ENCODE measurements at regions not wholly inside any gene's neighbourhood (a gene's known extent, or its start where the extent isn't known, plus 50 kb on each side); places are given as distances from the start of the nearest gene placed in this dataset.

- Histone ChIP-seq H3K79me2 (ENCODE audit: control insufficient read depth, insufficient read depth, low read length) (no peaks in the 10 kb centered on the region), H3K4me2 (ENCODE audit: control insufficient read depth, extremely low read depth, insufficient read depth, low read depth, low read length) (peak overlapping the region; percentile 62), H3K27me3 (ENCODE audit: control insufficient read depth, extremely low read depth, insufficient read depth, low read length) (peaks cover 11% of the 10 kb centered on the region), H4K20me1 (ENCODE audit: control insufficient read depth, extremely low read depth, insufficient read depth, low read length) (no peaks in the 10 kb centered on the region), H3K4me3 (ENCODE audit: control insufficient read depth in 2 of 3, extremely low read depth in 1 of 3, insufficient read depth in 2 of 3, low read depth in 1 of 3, low read length in 3 of 3) (no peak overlapping the region), H3K9ac (ENCODE audit: control insufficient read depth, extremely low read depth, insufficient read depth, low read length) (peak overlapping the region; percentile 72), H2AFZ (ENCODE audit: control insufficient read depth, low read length) (no peak overlapping the region), H3K36me3 (ENCODE audit: control insufficient read depth in 2 of 2, extremely low read depth in 1 of 2, insufficient read depth in 2 of 2, low read length in 2 of 2) (no peaks in the 10 kb centered on the region), H3K4me1 (ENCODE audit: control insufficient read depth, extremely low read depth, insufficient read depth, low read length) (peaks cover 23% of the 10 kb centered on the region), H3K9me3 (ENCODE audit: control insufficient read depth, low read depth, low read length) (no peaks in the 10 kb centered on the region), H3K9me1 (ENCODE audit: control insufficient read depth, extremely low read depth, insufficient read depth, low read length) (no peaks in the 10 kb centered on the region), H3K27ac (ENCODE audit: control insufficient read depth, insufficient read depth, low read length) (peak overlapping the region; percentile 90)
- dilution Hi-C loops (cut with MboI; ENCODE audit: extremely low pct_ligation_motif_present, low sequenced_read_pairs) = no loop called here
- no peak for FAIRE-seq
- no peak for TF ChIP-seq EZH2 (IDR thresholded peaks at IDR 0.05; ENCODE audit: low read length)
- no peak for TF ChIP-seq CTCF (optimal IDR thresholded peaks at IDR 0.05 in 1 of 3, IDR thresholded peaks at IDR 0.05 in 1 of 3, conservative IDR thresholded peaks at IDR 0.05 in 1 of 3; ENCODE audit: extremely low read depth in 1 of 3, insufficient read depth in 2 of 3, low read length in 3 of 3)
- DNase-seq (ENCODE audit: low read depth, low spot score) = peak; percentile 98
These were observed 58.3 kb upstream of the SLC6A11 start for GRCh38 chr3:10757821-10758130.

GRCh38 chr3:10758304-10759037 lies 57.6 kb upstream of the SLC6A11 start:
- Histone ChIP-seq H3K27me3 (ENCODE audit: control insufficient read depth, extremely low read depth, insufficient read depth, low read length) (peaks cover 9% of the 10 kb centered on the region), H3K9ac (ENCODE audit: control insufficient read depth, extremely low read depth, insufficient read depth, low read length) (peak overlapping the region; percentile 72), H3K9me1 (ENCODE audit: control insufficient read depth, extremely low read depth, insufficient read depth, low read length) (no peaks in the 10 kb centered on the region), H3K4me3 (ENCODE audit: control insufficient read depth in 2 of 3, extremely low read depth in 1 of 3, insufficient read depth in 2 of 3, low read depth in 1 of 3, low read length in 3 of 3) (no peak overlapping the region), H3K79me2 (ENCODE audit: control insufficient read depth, insufficient read depth, low read length) (no peaks in the 10 kb centered on the region), H3K36me3 (ENCODE audit: control insufficient read depth in 2 of 2, extremely low read depth in 1 of 2, insufficient read depth in 2 of 2, low read length in 2 of 2) (no peaks in the 10 kb centered on the region), H4K20me1 (ENCODE audit: control insufficient read depth, extremely low read depth, insufficient read depth, low read length) (no peaks in the 10 kb centered on the region), H3K27ac (ENCODE audit: control insufficient read depth, insufficient read depth, low read length) (peak overlapping the region; percentile 90), H3K4me2 (ENCODE audit: control insufficient read depth, extremely low read depth, insufficient read depth, low read depth, low read length) (peak overlapping the region; percentile 62), H3K9me3 (ENCODE audit: control insufficient read depth, low read depth, low read length) (no peaks in the 10 kb centered on the region), H2AFZ (ENCODE audit: control insufficient read depth, low read length) (no peak overlapping the region), H3K4me1 (ENCODE audit: control insufficient read depth, extremely low read depth, insufficient read depth, low read length) (peaks cover 23% of the 10 kb centered on the region)
- TF ChIP-seq CTCF (optimal IDR thresholded peaks at IDR 0.05 in 1 of 3, IDR thresholded peaks at IDR 0.05 in 1 of 3, conservative IDR thresholded peaks at IDR 0.05 in 1 of 3; ENCODE audit: extremely low read depth in 1 of 3, insufficient read depth in 2 of 3, low read length in 3 of 3) = peak; percentile 70 to 99 (median 77)
- TF ChIP-seq EZH2 (IDR thresholded peaks at IDR 0.05; ENCODE audit: low read length) = no peak
- FAIRE-seq (peak; percentile 98), DNase-seq (ENCODE audit: low read depth, low spot score) (peak; percentile 58)
- dilution Hi-C loops (cut with MboI; ENCODE audit: extremely low pct_ligation_motif_present, low sequenced_read_pairs) = no loop called here

All from keratinocyte (primary cell).